RWPE1 (cell line): ENCODE measurements at regions not wholly inside any gene's neighbourhood (a gene's known extent, or its start where the extent isn't known, plus 50 kb on each side); places are given as distances from the start of the nearest gene placed in this dataset.

Source experiments
- CTCF ChIA-PET: fragments of 350-600 bp; sonication (Branson Sonifier 250); formaldehyde crosslinking; extraction: SDS; loops from one replicate; lab custom pipeline; 2021; lab: Yijun Ruan, JAX
- POLR2A ChIA-PET: fragments of 400-600 bp; formaldehyde crosslinking; extraction: SDS; loops from one replicate; lab custom pipeline; 2020; ENCODE audit warnings: antibody characterized with exemption; ENCODE audit not compliant: low non-redundant PET; lab: Yijun Ruan, JAX
- DNase-seq: peaks from one replicate; pipeline ENCODE4 v3.0.0; 2012; ENCODE audit warnings: low spot score
- H3K27ac ChIP-seq: fragments of 450-650 bp; 2 replicates; pipeline ENCODE4 v1.5.1; 2017
- CTCF ChIP-seq: fragments of 450-650 bp; conservative IDR thresholded peaks from 2 replicates; pipeline ENCODE4 v1.5.1; 2017; ENCODE audit warnings: low read depth, mild to moderate bottlenecking

GRCh38 chr22:22954656-22955055 is 67.0 kb downstream of the IGLL5 start:
- ChIA-PET POLR2A (no interaction called here), CTCF (interaction anchor here (0.6 to 3.8 kb wide), 4 partner anchors 12 to 777 kb away, joined by 3 to 16 read pairs (median 4); no protein-coding TSS in a partner anchor)
- no peak overlapping the region for H3K27ac ChIP-seq
- DNase-seq, result no peak
- TF ChIP-seq CTCF, result no peak

GRCh38 chr22:22955276-22955798 is 67.7 kb downstream of the IGLL5 start:
- no peak for DNase-seq
- ChIA-PET CTCF (interaction anchor here (0.6 to 3.8 kb wide), 4 partner anchors 21 to 776 kb away, joined by 3 to 16 read pairs (median 5); no protein-coding TSS in a partner anchor), POLR2A (no interaction called here)
- H3K27ac ChIP-seq, result no peak overlapping the region
- TF ChIP-seq CTCF, result no peak

GRCh38 chr22:22955866-22956535 is 68.4 kb downstream of the IGLL5 start:
- peak; percentile 81 for TF ChIP-seq CTCF
- ChIA-PET POLR2A (no interaction called here), CTCF (interaction anchor here (0.5 to 3.8 kb wide), 7 partner anchors 108 to 248 kb away, joined by 3 to 16 read pairs (median 4); no protein-coding TSS in a partner anchor)
- DNase-seq, result peak; percentile 54
- H3K27ac ChIP-seq, result no peak overlapping the region

GRCh38 chr22:22957090-22957489 is 69.5 kb downstream of the IGLL5 start:
- no peak for TF ChIP-seq CTCF
- CTCF ChIA-PET, result interaction anchor here (0.7 to 4.2 kb wide), 5 partner anchors 109 to 217 kb away, joined by 3 to 31 read pairs (median 4); no protein-coding TSS in a partner anchor
- DNase-seq, result no peak
- H3K27ac ChIP-seq, result no peak overlapping the region
- POLR2A ChIA-PET, result no interaction called here

- H3K27ac ChIP-seq, result no peak overlapping the region
- TF ChIP-seq CTCF, result no peak
- POLR2A ChIA-PET, result no interaction called here
- DNase-seq, result no peak
- CTCF ChIA-PET, result interaction anchor here (0.6 to 4.2 kb wide), 4 partner anchors 170 to 660 kb away, joined by 3 to 31 read pairs (median 3); no protein-coding TSS in a partner anchor
Observed at GRCh38 chr22:22958621-22959020, 71.0 kb downstream of the IGLL5 start.

- CTCF ChIA-PET, result interaction anchor here (0.6 to 4.2 kb wide), 7 partner anchors 9 to 659 kb away, joined by 3 to 31 read pairs (median 3); no protein-coding TSS in a partner anchor
- DNase-seq, result peak; percentile 54
- H3K27ac ChIP-seq, result no peak overlapping the region
- POLR2A ChIA-PET, result no interaction called here
- TF ChIP-seq CTCF, result peak; percentile 91
Observed at GRCh38 chr22:22959147-22959827, 71.7 kb downstream of the IGLL5 start.
